ENCODE measurements at regions not wholly inside any gene's neighbourhood (a gene's known extent, or its start where the extent isn't known, plus 50 kb on each side); places are given as distances from the start of the nearest gene placed in this dataset.
"Not testable (repeated sequence)": the region's sequence is repeated elsewhere in the genome, so short reads cannot be mapped to it uniquely, and the experiment has no call there.

DNA sequence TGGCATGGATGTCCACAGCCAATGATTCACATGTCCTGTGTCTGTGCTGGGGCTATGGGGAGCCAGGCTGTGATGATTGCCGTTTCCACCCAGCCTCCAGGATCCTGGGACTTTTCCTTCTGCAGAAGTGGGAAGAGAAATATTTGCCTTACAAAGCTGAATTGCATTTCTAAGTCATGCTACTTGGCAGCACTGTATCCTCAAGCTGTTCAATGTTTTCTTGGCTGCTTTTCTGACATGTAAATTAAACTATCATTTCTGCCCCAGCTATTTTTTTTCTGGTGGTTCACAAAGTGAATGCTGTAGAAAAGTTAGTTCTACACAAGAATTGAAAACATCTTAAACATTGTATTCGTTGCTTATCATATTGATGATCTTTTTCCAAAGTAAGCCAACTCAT lies 51.9 kb upstream of the TCERG1L start:
- no peak for TF ChIP-seq CTCF (IDR thresholded peaks at IDR 0.05; ENCODE audit: insufficient read depth, low read depth, low read length)
- CTCF ChIA-PET: no interaction called here
- POLR2A ChIA-PET: no interaction called here
- no peak for DNase-seq (ENCODE audit: low read depth)
- no peak overlapping the region for H3K4me3 ChIP-seq (ENCODE audit: low read depth, low read length)
- no peaks in the 10 kb centered on the region for H3K36me3 ChIP-seq (ENCODE audit: control insufficient read depth, insufficient read depth, low read length)
- H3K27me3 ChIP-seq (ENCODE audit: control insufficient read depth, insufficient read depth, low read length): no peaks in the 10 kb centered on the region

DNA sequence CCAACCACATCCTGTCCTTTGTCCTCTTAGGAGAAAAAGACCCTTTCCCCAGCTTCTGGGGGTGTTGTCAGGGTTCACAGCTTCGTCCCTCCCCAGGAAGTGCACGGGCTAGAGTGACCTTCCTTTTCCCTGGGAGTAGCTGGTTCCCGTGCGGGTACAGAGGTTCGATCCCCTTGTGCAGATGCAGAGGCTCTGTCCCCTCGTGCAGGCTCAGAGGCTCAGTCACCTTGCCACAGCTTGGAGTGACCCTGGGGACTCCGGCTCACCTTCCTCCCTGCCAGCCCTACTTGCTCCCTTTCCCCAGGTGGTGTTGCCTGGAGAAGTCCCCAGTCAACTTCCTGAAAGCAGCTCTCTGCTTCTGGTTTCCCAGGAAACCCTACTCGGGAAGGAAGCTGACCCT lies 60.0 kb upstream of the TCERG1L start:
- H3K27me3 ChIP-seq (ENCODE audit: control insufficient read depth, insufficient read depth, low read length): no peaks in the 10 kb centered on the region
- H3K4me3 ChIP-seq (ENCODE audit: low read depth, low read length): no peak overlapping the region
- CTCF ChIA-PET: no interaction called here
- TF ChIP-seq CTCF (IDR thresholded peaks at IDR 0.05; ENCODE audit: insufficient read depth, low read depth, low read length): no peak
- POLR2A ChIA-PET: no interaction called here
- H3K36me3 ChIP-seq (ENCODE audit: control insufficient read depth, insufficient read depth, low read length): no peaks in the 10 kb centered on the region
- DNase-seq (ENCODE audit: low read depth): no peak

GRCh38 chr10:131381576-131381975 lies 70.1 kb upstream of the TCERG1L start:
- ChIA-PET CTCF (no interaction called here), POLR2A (no interaction called here)
- H3K27me3 ChIP-seq (ENCODE audit: control insufficient read depth, insufficient read depth, low read length): no peaks in the 10 kb centered on the region
- no peak for DNase-seq (ENCODE audit: low read depth)
- no peak overlapping the region for H3K4me3 ChIP-seq (ENCODE audit: low read depth, low read length)
- no peaks in the 10 kb centered on the region for H3K36me3 ChIP-seq (ENCODE audit: control insufficient read depth, insufficient read depth, low read length)
- no peak for TF ChIP-seq CTCF (IDR thresholded peaks at IDR 0.05; ENCODE audit: insufficient read depth, low read depth, low read length)

- CTCF ChIA-PET; H3K27me3 ChIP-seq (ENCODE audit: control insufficient read depth, insufficient read depth, low read length); H3K4me3 ChIP-seq (ENCODE audit: low read depth, low read length); POLR2A ChIA-PET; H3K36me3 ChIP-seq (ENCODE audit: control insufficient read depth, insufficient read depth, low read length); DNase-seq (ENCODE audit: low read depth): not testable (repeated sequence)
Observed at GRCh38 chr10:131385161-131385872, 73.8 kb upstream of the TCERG1L start.

DNA sequence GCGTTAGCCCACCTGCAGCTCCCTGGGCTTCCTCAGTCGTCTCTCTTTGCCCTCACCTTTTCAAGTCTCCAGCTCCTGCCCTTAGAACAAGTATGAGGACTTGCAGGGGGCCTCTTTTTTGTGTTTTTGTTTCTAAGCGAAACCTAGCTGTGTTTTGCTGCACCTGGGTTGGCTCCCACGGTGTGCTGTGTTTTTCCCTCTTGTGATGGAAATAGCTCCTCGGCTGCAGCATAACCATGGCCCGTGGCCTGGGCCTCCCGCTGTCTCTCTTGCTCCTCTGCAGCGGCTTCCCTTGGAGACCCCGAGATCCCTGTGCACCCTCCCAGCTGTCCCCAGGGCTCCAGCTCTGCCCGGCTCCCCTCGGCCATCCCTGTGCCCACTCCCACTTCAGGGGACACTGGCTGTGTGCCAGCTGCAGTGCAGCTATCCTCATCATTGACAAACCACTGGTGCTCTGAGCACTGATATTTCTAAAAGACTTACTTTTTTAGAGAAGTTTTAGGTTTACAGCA lies 75.6 kb upstream of the TCERG1L start:
- Histone ChIP-seq H3K36me3 (ENCODE audit: control insufficient read depth, insufficient read depth, low read length) (no peaks in the 10 kb centered on the region), H3K4me3 (ENCODE audit: low read depth, low read length) (no peak overlapping the region), H3K27me3 (ENCODE audit: control insufficient read depth, insufficient read depth, low read length) (no peaks in the 10 kb centered on the region)
- no peak for TF ChIP-seq CTCF (IDR thresholded peaks at IDR 0.05; ENCODE audit: insufficient read depth, low read depth, low read length)
- DNase-seq (ENCODE audit: low read depth): no peak
- CTCF ChIA-PET: no interaction called here
- POLR2A ChIA-PET: no interaction called here

GRCh38 chr10:131391936-131392335 lies 80.4 kb upstream of the TCERG1L start:
- H3K27me3 ChIP-seq (ENCODE audit: control insufficient read depth, insufficient read depth, low read length): no peaks in the 10 kb centered on the region
- no peak overlapping the region for H3K4me3 ChIP-seq (ENCODE audit: low read depth, low read length)
- ChIA-PET POLR2A (no interaction called here), CTCF (no interaction called here)
- no peak for DNase-seq (ENCODE audit: low read depth)
- TF ChIP-seq CTCF (IDR thresholded peaks at IDR 0.05; ENCODE audit: insufficient read depth, low read depth, low read length): no peak
- H3K36me3 ChIP-seq (ENCODE audit: control insufficient read depth, insufficient read depth, low read length): no peaks in the 10 kb centered on the region
